Endodermal cell (in vitro differentiated cells): ENCODE measurements at regions not wholly inside any gene's neighbourhood (a gene's known extent, or its start where the extent isn't known, plus 50 kb on each side); places are given as distances from the start of the nearest gene placed in this dataset.

Experiments
- DNase-seq: peaks from one replicate; pipeline ENCODE4 v3.0.0-alpha.2; 2017
- H3K27ac ChIP-seq: 2 replicates; pipeline ENCODE4 v1.5.1; 2013; ENCODE audit warnings: mild to moderate bottlenecking, low read depth, low read length, moderate library complexity
- H3K27me3 ChIP-seq: 2 replicates; pipeline ENCODE4 v1.6.1; 2013; ENCODE audit warnings: mild to moderate bottlenecking, low read length, moderate library complexity; ENCODE audit not compliant: insufficient read depth, control insufficient read depth, poor library complexity, severe bottlenecking
- H3K36me3 ChIP-seq: 2 replicates; pipeline ENCODE4 v1.7.0; 2013; ENCODE audit warnings: mild to moderate bottlenecking, low read length, moderate library complexity; ENCODE audit not compliant: control insufficient read depth, insufficient read depth
- H3K4me1 ChIP-seq: one replicate; pipeline ENCODE4 v1.7.0; 2013; ENCODE audit warnings: low read length; ENCODE audit not compliant: control insufficient read depth, insufficient read depth
- H3K4me3 ChIP-seq: 2 replicates; pipeline ENCODE4 v1.5.1; 2013; ENCODE audit warnings: mild to moderate bottlenecking, low read length, moderate library complexity
- H3K9ac ChIP-seq: 2 replicates; pipeline ENCODE4 v1.6.1; 2013; ENCODE audit warnings: mild to moderate bottlenecking, low read length, moderate library complexity; ENCODE audit not compliant: poor library complexity, severe bottlenecking; ENCODE audit errors: extremely low read depth
- H3K9me3 ChIP-seq: 2 replicates; pipeline ENCODE4 v1.6.1; 2013; ENCODE audit warnings: mild to moderate bottlenecking, low read length, moderate library complexity; ENCODE audit not compliant: control insufficient read depth
- H3K27ac Mint-ChIP-seq: 2 replicates; pipeline ENCODE4 v1.8.0; 2020; ENCODE audit warnings: mixed read lengths
- H3K27me3 Mint-ChIP-seq: 2 replicates; pipeline ENCODE4 v1.8.0; 2021; ENCODE audit warnings: mild to moderate bottlenecking, mixed read lengths; ENCODE audit not compliant: insufficient read depth
- H3K36me3 Mint-ChIP-seq: 2 replicates; pipeline ENCODE4 v1.8.0; 2020; ENCODE audit warnings: low read depth, mixed read lengths
- H3K4me1 Mint-ChIP-seq: 2 replicates; pipeline ENCODE4 v1.8.0; 2020; ENCODE audit warnings: mixed read lengths
- H3K4me3 Mint-ChIP-seq: 2 replicates; pipeline ENCODE4 v1.8.0; 2020; ENCODE audit warnings: mild to moderate bottlenecking, moderate library complexity, mixed read lengths
- H3K9me3 Mint-ChIP-seq: 2 replicates; pipeline ENCODE4 v1.8.0; 2020; ENCODE audit warnings: mild to moderate bottlenecking, mixed read lengths
- CTCF ChIP-seq: fragments of 200-600 bp; sonication (generic); conservative IDR thresholded peaks from 2 replicates; pipeline ENCODE4 v1.5.0; 2021; ENCODE audit warnings: antibody characterized with exemption, mild to moderate bottlenecking
- WGBS, 2 experiments: methylation state at CpG; one replicate each; pipeline versions ENCODE4 v1.1.5 to v1.1.7; 2013; ENCODE audit warnings: missing lambda C conversion rate in 2 of 2, mixed read lengths in 1 of 2; ENCODE audit not compliant: insufficient coverage in 1 of 2, insufficient read length in 1 of 2; 5-methylcytosine and 5-hydroxymethylcytosine counted together

GRCh38 chrX:122906726-122907125 is 277.4 kb upstream of the GRIA3 start:
- WGBS, 2 experiments = 93% methylated on average over 7 of the region's 7 CpGs; no CpG with 5 or more reads in 1 of the 2 experiments
- no peaks in the 10 kb centered on the region for H3K4me1 ChIP-seq
- Mint-ChIP-seq H3K9me3 (peaks cover 70% of the 10 kb centered on the region), H3K4me1 (no peaks in the 10 kb centered on the region), H3K27ac (no peak overlapping the region), H3K4me3 (no peak overlapping the region), H3K27me3 (no peaks in the 10 kb centered on the region), H3K36me3 (no peaks in the 10 kb centered on the region)
- no peaks in the 10 kb centered on the region for H3K27me3 ChIP-seq
- H3K9me3 ChIP-seq = no peaks in the 10 kb centered on the region
- no peak overlapping the region for H3K27ac ChIP-seq
- H3K9ac ChIP-seq = no peak overlapping the region
- no peak for DNase-seq
- no peak for TF ChIP-seq CTCF
- no peak overlapping the region for H3K4me3 ChIP-seq
- H3K36me3 ChIP-seq = no peaks in the 10 kb centered on the region

- peaks cover 72% of the 10 kb centered on the region for H3K9me3 Mint-ChIP-seq
- no peak overlapping the region for H3K4me3 ChIP-seq
- no peaks in the 10 kb centered on the region for H3K36me3 Mint-ChIP-seq
- H3K4me1 ChIP-seq = no peaks in the 10 kb centered on the region
- no peaks in the 10 kb centered on the region for H3K27me3 Mint-ChIP-seq
- H3K27me3 ChIP-seq = no peaks in the 10 kb centered on the region
- H3K27ac ChIP-seq = no peak overlapping the region
- H3K4me1 Mint-ChIP-seq = no peaks in the 10 kb centered on the region
- no peak overlapping the region for H3K9ac ChIP-seq
- H3K4me3 Mint-ChIP-seq = no peak overlapping the region
- no peak for DNase-seq
- WGBS, 2 experiments = 86% methylated on average over 1 of the region's 1 CpG; no CpG with 5 or more reads in 1 of the 2 experiments
- H3K36me3 ChIP-seq = no peaks in the 10 kb centered on the region
- H3K9me3 ChIP-seq = no peaks in the 10 kb centered on the region
- H3K27ac Mint-ChIP-seq = no peak overlapping the region
- TF ChIP-seq CTCF = no peak
These were observed 276.7 kb upstream of the GRIA3 start for GRCh38 chrX:122907375-122907774.

- H3K27ac ChIP-seq = no peak overlapping the region
- H3K4me1 ChIP-seq = no peaks in the 10 kb centered on the region
- H3K9ac ChIP-seq = no peak overlapping the region
- H3K9me3 ChIP-seq = no peaks in the 10 kb centered on the region
- no peaks in the 10 kb centered on the region for H3K27me3 Mint-ChIP-seq
- no peaks in the 10 kb centered on the region for H3K27me3 ChIP-seq
- H3K4me1 Mint-ChIP-seq = no peaks in the 10 kb centered on the region
- WGBS, 2 experiments = 87% methylated on average over 2 of the region's 2 CpGs; no CpG with 5 or more reads in 1 of the 2 experiments
- no peaks in the 10 kb centered on the region for H3K36me3 ChIP-seq
- H3K4me3 Mint-ChIP-seq = no peak overlapping the region
- H3K27ac Mint-ChIP-seq = no peak overlapping the region
- H3K4me3 ChIP-seq = no peak overlapping the region
- TF ChIP-seq CTCF = no peak
- DNase-seq = no peak
- peaks cover 78% of the 10 kb centered on the region for H3K9me3 Mint-ChIP-seq
- H3K36me3 Mint-ChIP-seq = no peaks in the 10 kb centered on the region
These were observed 273.4 kb upstream of the GRIA3 start for GRCh38 chrX:122910697-122911096.
